Upper lobe of left lung (tissue), 4 donors: ENCODE measurements at regions not wholly inside any gene's neighbourhood (a gene's known extent, or its start where the extent isn't known, plus 50 kb on each side); places are given as distances from the start of the nearest gene placed in this dataset.

Experiments used
- POLR2A ChIP-seq, 4 donors: fragments of 450-650 bp; IDR thresholded peaks; one replicate each; pipeline ENCODE4 v1.5.1; 2016 to 2017; ENCODE audit warnings: antibody characterized with exemption in 4 of 4, mild to moderate bottlenecking in 2 of 4
- POLR2AphosphoS5 ChIP-seq, 2 donors: sonication (generic); formaldehyde crosslinking; IDR thresholded peaks; one replicate each; pipeline ENCODE4 v1.5.1; 2017; ENCODE audit warnings: antibody characterized with exemption in 2 of 2
- TF ChIP-seq, protein P1 (sequence below), 6 experiments: fragments of 450-650 bp in 4 of 6; fragments of 200-600 bp in 2 of 6; sonication (generic) in 2 of 6; IDR thresholded peaks; one replicate each; pipeline ENCODE4 v1.5.1; 2016 to 2019; ENCODE audit warnings: antibody characterized with exemption in 6 of 6

DNA sequence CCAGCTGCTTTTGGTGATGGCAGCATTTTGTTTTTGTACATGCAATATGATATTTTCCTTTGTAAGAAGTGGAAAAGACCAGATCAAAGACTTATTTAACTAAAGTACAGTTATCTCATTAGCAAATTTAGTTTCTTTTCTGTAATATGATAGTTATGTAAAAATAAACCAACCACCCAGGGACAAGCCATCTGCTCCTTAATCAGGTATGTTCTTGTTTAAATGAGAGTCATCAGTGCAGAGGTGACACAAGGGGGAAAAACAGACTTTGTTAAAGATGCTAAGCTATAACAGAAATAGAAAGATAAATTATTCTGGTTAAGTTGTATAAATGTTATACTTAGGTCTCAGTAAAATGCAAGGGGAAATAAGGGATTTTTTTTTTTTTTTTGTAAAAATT lies 805.7 kb upstream of the SEMA6A start:
- no peak for TF ChIP-seq POLR2AphosphoS5 (IDR thresholded peaks at IDR 0.05)
- TF ChIP-seq, protein P1, sequence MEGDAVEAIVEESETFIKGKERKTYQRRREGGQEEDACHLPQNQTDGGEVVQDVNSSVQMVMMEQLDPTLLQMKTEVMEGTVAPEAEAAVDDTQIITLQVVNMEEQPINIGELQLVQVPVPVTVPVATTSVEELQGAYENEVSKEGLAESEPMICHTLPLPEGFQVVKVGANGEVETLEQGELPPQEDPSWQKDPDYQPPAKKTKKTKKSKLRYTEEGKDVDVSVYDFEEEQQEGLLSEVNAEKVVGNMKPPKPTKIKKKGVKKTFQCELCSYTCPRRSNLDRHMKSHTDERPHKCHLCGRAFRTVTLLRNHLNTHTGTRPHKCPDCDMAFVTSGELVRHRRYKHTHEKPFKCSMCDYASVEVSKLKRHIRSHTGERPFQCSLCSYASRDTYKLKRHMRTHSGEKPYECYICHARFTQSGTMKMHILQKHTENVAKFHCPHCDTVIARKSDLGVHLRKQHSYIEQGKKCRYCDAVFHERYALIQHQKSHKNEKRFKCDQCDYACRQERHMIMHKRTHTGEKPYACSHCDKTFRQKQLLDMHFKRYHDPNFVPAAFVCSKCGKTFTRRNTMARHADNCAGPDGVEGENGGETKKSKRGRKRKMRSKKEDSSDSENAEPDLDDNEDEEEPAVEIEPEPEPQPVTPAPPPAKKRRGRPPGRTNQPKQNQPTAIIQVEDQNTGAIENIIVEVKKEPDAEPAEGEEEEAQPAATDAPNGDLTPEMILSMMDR (IDR thresholded peaks at IDR 0.05): no peak
- TF ChIP-seq POLR2A (IDR thresholded peaks at IDR 0.05): no peak
